PC-9 (cell line): ENCODE measurements at regions not wholly inside any gene's neighbourhood (a gene's known extent, or its start where the extent isn't known, plus 50 kb on each side); places are given as distances from the start of the nearest gene placed in this dataset.

ENCODE experiments used
- BruUV-seq: library from RNA; stranded (reverse); fragments of 400-500 nt; replicated peaks from 2 replicates; lab custom pipeline; 2021; lab: Mats Ljungman, UMichigan
- CTCF ChIA-PET: fragments of 300-600 bp; sonication (Branson Sonifier 250); formaldehyde crosslinking; loops from one replicate; lab custom pipeline; 2022; ENCODE audit warnings: antibody characterized with exemption; lab: Charles Lee
- POLR2A ChIA-PET: fragments of 300-600 bp; sonication (Branson Sonifier 250); formaldehyde crosslinking; loops from one replicate; lab custom pipeline; 2022; ENCODE audit warnings: antibody characterized with exemption; ENCODE audit not compliant: unreplicated experiment; lab: Charles Lee
- DNase-seq, 2 experiments: peaks; one replicate each; pipeline versions ENCODE4 v3.0.0 to v3.0.0-alpha.2; 2015 to 2022; ENCODE audit warnings: mixed read lengths in 1 of 2
- H2AFZ ChIP-seq: fragments of 200-600 bp; sonication (generic); 2 replicates; pipeline ENCODE4 v1.8.1; 2017; ENCODE audit warnings: antibody characterized with exemption
- H3F3A ChIP-seq: fragments of 200-600 bp; sonication (generic); 2 replicates; pipeline ENCODE4 v1.8.1; 2017; ENCODE audit warnings: antibody characterized with exemption, mild to moderate bottlenecking, low read depth; ENCODE audit not compliant: insufficient read depth
- H3K27ac ChIP-seq: fragments of 200-600 bp; sonication (generic); 2 replicates; pipeline ENCODE4 v1.6.1; 2016; ENCODE audit warnings: mixed run types
- H3K27me3 ChIP-seq: fragments of 200-600 bp; sonication (generic); 2 replicates; pipeline ENCODE4 v1.6.1; 2016; ENCODE audit warnings: low read depth, mixed run types; ENCODE audit not compliant: insufficient read depth
- H3K36me3 ChIP-seq: fragments of 200-600 bp; sonication (generic); 2 replicates; pipeline ENCODE4 v1.6.1; 2016; ENCODE audit warnings: low read depth, mixed run types
- H3K4me1 ChIP-seq: fragments of 200-600 bp; sonication (generic); replicated peaks from 2 replicates; pipeline ENCODE4 v1.6.1; 2016; ENCODE audit warnings: mixed run types; ENCODE audit not compliant: insufficient read depth
- H3K4me2 ChIP-seq: fragments of 200-600 bp; sonication (generic); 2 replicates; pipeline ENCODE4 v1.6.1; 2017; ENCODE audit warnings: mixed run types
- H3K4me3 ChIP-seq: fragments of 200-600 bp; sonication (generic); 2 replicates; pipeline ENCODE4 v1.6.1; 2016; ENCODE audit warnings: mixed run types
- H3K79me2 ChIP-seq: fragments of 200-600 bp; sonication (generic); 2 replicates; pipeline ENCODE4 v1.6.1; 2017; ENCODE audit warnings: low read depth, mixed run types
- H3K9me2 ChIP-seq: fragments of 200-600 bp; sonication (generic); 2 replicates; pipeline ENCODE4 v1.8.1; 2017; ENCODE audit warnings: mild to moderate bottlenecking; ENCODE audit not compliant: insufficient read depth
- H3K9me3 ChIP-seq: fragments of 200-600 bp; sonication (generic); 2 replicates; pipeline ENCODE4 v1.8.1; 2016; ENCODE audit warnings: low read depth; ENCODE audit not compliant: insufficient read depth
- H4K20me1 ChIP-seq: fragments of 200-600 bp; sonication (generic); 2 replicates; pipeline ENCODE4 v1.8.1; 2017; ENCODE audit not compliant: insufficient read depth
- CTCF ChIP-seq: fragments of 200-600 bp; sonication (generic); conservative IDR thresholded peaks from 2 replicates; pipeline ENCODE4 v1.6.1; 2017; ENCODE audit warnings: mixed run types, antibody characterized with exemption, mild to moderate bottlenecking, moderate library complexity
- EZH2 ChIP-seq: fragments of 200-600 bp; sonication (generic); IDR thresholded peaks from 2 replicates; pipeline ENCODE4 v1.8.0; 2017; ENCODE audit warnings: antibody characterized with exemption, low read depth
- intact Hi-C: fragments of 100-400 bp; cut with micrococcal nuclease; formaldehyde crosslinking; loops from one replicate; pipeline ENCODE4 v1.10.0; 2022; ENCODE audit not compliant: unreplicated experiment

DNA sequence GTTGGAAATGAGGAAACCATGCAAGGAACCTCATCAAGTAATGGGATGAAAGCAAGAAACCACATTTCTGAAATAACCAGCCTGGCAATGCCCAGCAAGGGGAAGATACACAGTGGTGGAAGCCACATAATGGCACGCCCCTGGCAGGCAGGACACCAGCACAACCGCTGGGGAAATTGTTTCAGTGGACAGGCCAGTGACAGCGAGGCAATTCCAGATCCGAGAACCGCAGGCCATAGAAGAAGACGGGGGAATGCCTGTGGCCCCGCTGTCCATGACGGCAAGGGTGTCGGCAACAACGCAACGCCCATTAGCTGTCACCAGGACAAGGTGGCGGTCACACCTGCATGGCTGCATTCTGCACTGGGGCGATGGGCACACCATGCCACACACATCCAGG lies 1389.6 kb downstream of the BRD1 start:
- peaks cover 100% of the 10 kb centered on the region for H3K27me3 ChIP-seq
- no peak overlapping the region for H3K27ac ChIP-seq
- ChIA-PET CTCF (no interaction called here), POLR2A (no interaction called here)
- no peaks in the 10 kb centered on the region for H3K36me3 ChIP-seq
- intact Hi-C loops: no loop called here
- no peak overlapping the region for H2AFZ ChIP-seq
- no peaks in the 10 kb centered on the region for H3K79me2 ChIP-seq
- no peaks in the 10 kb centered on the region for H3K9me2 ChIP-seq
- DNase-seq: no peak
- H3K4me1 ChIP-seq: no peaks in the 10 kb centered on the region
- TF ChIP-seq EZH2 (no peak), CTCF (no peak)
- no peak overlapping the region for H3K4me3 ChIP-seq
- peaks cover 6% of the 10 kb centered on the region; the same call in 1 of the 2 replicates for H4K20me1 ChIP-seq
- H3F3A ChIP-seq: no peaks in the 10 kb centered on the region
- no peaks in the 10 kb centered on the region for H3K9me3 ChIP-seq
- no TSS peak for BruUV-seq
- H3K4me2 ChIP-seq: no peak overlapping the region

DNA sequence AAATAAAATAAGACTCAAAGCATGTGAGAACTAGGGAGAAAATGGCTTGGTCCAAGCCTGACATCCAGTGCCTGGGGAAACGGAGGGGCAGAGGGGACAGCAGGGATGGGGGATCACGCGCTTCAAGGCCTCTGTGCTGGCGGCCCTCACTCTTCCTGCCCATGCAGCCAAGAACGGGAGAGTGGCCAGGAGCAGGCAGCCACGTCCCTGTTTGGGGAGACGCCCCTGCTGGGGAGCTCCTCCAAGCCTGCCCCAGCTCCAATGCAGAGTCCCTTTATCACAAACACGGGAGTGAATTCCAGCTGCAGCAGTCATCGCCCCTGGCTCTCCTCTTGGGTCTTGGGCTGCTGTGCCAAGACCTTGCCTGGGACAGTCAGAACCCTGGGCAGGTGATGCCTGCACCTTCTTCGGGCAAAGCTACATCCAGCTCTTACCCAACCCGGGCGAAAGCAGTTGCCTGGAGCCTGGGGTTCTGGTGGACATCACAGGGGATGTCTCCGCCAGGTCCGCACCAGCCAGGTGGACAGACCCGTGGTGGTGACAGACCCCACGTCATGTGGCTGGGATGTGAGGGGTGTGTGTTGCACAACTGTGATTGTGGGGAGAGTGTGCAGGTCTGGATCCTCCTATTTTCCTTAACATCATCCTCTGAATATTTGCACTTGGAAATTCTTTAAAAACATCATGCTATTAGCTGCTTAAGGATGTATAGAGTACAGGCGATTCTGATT lies 1391.3 kb downstream of the BRD1 start:
- H2AFZ ChIP-seq: no peak overlapping the region
- H3K4me3 ChIP-seq: no peak overlapping the region
- H3K9me2 ChIP-seq: no peaks in the 10 kb centered on the region
- H3K4me2 ChIP-seq: no peak overlapping the region
- no peaks in the 10 kb centered on the region for H3K9me3 ChIP-seq
- no TSS peak for BruUV-seq
- ChIA-PET POLR2A (no interaction called here), CTCF (no interaction called here)
- intact Hi-C loops: no loop called here
- H3K27me3 ChIP-seq: peaks cover 98% of the 10 kb centered on the region
- H3F3A ChIP-seq: no peaks in the 10 kb centered on the region
- no peaks in the 10 kb centered on the region for H3K4me1 ChIP-seq
- no peak overlapping the region for H3K27ac ChIP-seq
- no peak for DNase-seq
- no peaks in the 10 kb centered on the region for H3K79me2 ChIP-seq
- TF ChIP-seq CTCF (no peak), EZH2 (no peak)
- H3K36me3 ChIP-seq: no peaks in the 10 kb centered on the region
- peaks cover 6% of the 10 kb centered on the region; the same call in 1 of the 2 replicates for H4K20me1 ChIP-seq

DNA sequence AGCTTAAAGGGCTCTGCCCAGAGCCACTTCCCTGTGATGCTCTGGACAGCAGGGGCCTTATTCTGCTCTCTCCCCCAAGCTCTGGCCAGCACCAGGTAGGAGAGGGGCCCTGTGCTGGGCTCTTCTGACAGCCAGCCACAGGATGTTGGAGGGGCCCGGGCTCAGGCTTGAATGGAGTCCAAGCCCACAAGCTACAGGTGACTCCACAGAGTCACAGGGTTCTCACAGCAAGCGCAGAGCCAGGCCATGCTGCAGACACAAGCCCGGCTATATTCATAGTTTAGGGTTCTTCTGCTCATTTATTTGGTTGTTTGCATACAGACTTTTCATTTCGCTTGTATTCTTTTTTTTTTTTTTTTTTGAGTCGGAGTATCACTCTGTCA lies 1392.8 kb downstream of the BRD1 start:
- no peak overlapping the region for H3K4me2 ChIP-seq
- H3K4me1 ChIP-seq: no peaks in the 10 kb centered on the region
- intact Hi-C loops: no loop called here
- no peaks in the 10 kb centered on the region for H3F3A ChIP-seq
- no peak overlapping the region for H3K27ac ChIP-seq
- no peak overlapping the region for H2AFZ ChIP-seq
- no peaks in the 10 kb centered on the region for H3K79me2 ChIP-seq
- POLR2A ChIA-PET: no interaction called here
- no peaks in the 10 kb centered on the region for H3K9me2 ChIP-seq
- CTCF ChIA-PET: no interaction called here
- H3K4me3 ChIP-seq: no peak overlapping the region
- no peak for DNase-seq
- H3K9me3 ChIP-seq: no peaks in the 10 kb centered on the region
- TF ChIP-seq CTCF (no peak), EZH2 (no peak)
- H3K36me3 ChIP-seq: no peaks in the 10 kb centered on the region
- H3K27me3 ChIP-seq: peaks cover 98% of the 10 kb centered on the region
- peaks cover 6% of the 10 kb centered on the region; the same call in 1 of the 2 replicates for H4K20me1 ChIP-seq
- BruUV-seq: no TSS peak
